ENCODE measurements at regions not wholly inside any gene's neighbourhood (a gene's known extent, or its start where the extent isn't known, plus 50 kb on each side); places are given as distances from the start of the nearest gene placed in this dataset.
A peak's percentile ranks its signal among the peaks of the same experiment; 100 is the strongest.

DNA sequence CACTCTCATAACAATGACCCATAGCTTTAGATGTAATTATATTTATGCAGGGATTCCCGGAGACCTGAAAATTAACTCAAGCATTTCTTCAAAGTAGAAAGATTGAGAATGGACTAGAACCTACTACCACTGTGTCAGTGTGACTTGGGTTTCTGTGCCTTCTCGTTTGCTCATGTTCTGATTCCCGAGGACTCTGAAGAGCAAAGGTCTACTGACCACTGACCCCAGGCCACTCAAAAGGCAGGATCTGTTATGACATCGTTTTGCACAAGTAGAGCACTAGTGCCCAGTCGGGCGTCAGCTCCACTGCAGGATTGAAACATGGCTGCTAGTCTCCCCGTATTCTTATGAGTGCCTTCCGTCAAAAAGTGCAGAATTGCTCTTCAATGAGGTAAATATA lies 53.8 kb upstream of the DHRS4 start:
- H3K4me1 ChIP-seq = no peaks in the 10 kb centered on the region
- 32% methylated on average over 8 of the region's 8 CpGs for WGBS (ENCODE audit: missing lambda C conversion rate)
- DNase-seq (ENCODE audit: low read depth in 1 of 2, low spot score in 1 of 2) = no peak
- no peaks in the 10 kb centered on the region for H3K9me3 ChIP-seq
- CTCF ChIA-PET = interaction anchor here (0.9 to 4.2 kb wide), 4 partner anchors 11 to 268 kb away, joined by 3 to 20 read pairs (median 4); no protein-coding TSS in a partner anchor
- no peak overlapping the region for H3K4me2 ChIP-seq
- POLR2A ChIA-PET = interaction anchor here (0.6 kb wide), 1 partner anchor 268 kb away, joined by 3 read pairs; no protein-coding TSS in a partner anchor
- ATAC-seq = no peak
- H3K4me3 ChIP-seq = no peak overlapping the region
- FAIRE-seq = no peak
- TF ChIP-seq, protein P1, sequence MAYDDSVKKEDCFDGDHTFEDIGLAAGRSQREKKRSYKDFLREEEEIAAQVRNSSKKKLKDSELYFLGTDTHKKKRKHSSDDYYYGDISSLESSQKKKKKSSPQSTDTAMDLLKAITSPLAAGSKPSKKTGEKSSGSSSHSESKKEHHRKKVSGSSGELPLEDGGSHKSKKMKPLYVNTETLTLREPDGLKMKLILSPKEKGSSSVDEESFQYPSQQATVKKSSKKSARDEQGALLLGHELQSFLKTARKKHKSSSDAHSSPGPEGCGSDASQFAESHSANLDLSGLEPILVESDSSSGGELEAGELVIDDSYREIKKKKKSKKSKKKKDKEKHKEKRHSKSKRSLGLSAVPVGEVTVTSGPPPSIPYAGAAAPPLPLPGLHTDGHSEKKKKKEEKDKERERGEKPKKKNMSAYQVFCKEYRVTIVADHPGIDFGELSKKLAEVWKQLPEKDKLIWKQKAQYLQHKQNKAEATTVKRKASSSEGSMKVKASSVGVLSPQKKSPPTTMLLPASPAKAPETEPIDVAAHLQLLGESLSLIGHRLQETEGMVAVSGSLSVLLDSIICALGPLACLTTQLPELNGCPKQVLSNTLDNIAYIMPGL (CRISPR knock-in tag; IDR thresholded peaks at IDR 0.05; ENCODE audit: borderline replicate concordance) = no peak
- TF ChIP-seq POLR2AphosphoS2 (conservative IDR thresholded peaks at IDR 0.05; ENCODE audit: low read length) (no peak), NFE2L2 (conservative IDR thresholded peaks at IDR 0.05; ENCODE audit: low read length) (no peak), CBX8 (IDR thresholded peaks at IDR 0.05) (peak; percentile 8; the same call in 1 of the 2 replicates), HOXB5 (CRISPR knock-in tag; IDR thresholded peaks at IDR 0.05) (no peak)
- H3K27ac ChIP-seq = no peak overlapping the region

DNA sequence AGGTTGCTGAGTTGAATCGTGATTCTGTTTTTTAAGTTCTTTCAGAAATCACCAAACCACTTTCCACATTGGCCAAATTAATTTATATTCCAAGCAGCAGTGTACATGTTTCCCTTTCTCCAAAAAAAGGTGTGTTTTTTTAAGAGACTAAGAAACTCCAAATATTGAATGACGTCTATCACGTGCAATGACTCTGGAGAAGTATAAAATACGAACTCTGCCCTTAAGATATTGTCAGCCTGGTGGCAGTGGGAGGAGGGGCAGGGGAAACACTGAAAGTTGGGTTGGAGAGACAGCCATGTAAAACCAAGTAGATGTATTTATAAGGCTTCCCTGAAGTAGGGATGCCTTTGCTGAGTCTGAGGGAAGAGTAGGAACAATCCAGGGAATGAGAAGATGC lies 50.1 kb upstream of the DHRS4 start:
- ATAC-seq = no peak
- no peak for DNase-seq (ENCODE audit: low read depth in 1 of 2, low spot score in 1 of 2)
- POLR2A ChIA-PET = no interaction called here
- Histone ChIP-seq H3K4me2 (no peak overlapping the region), H3K27ac (no peak overlapping the region), H3K9me3 (no peaks in the 10 kb centered on the region), H3K4me1 (no peaks in the 10 kb centered on the region), H3K4me3 (no peak overlapping the region)
- CTCF ChIA-PET = interaction anchor here (0.6 kb wide), 1 partner anchor 120 kb away, joined by 3 read pairs; no protein-coding TSS in a partner anchor
- 4% methylated on average over 4 of the region's 4 CpGs for WGBS (ENCODE audit: missing lambda C conversion rate)
- no peak for FAIRE-seq
- TF ChIP-seq CBX2 (IDR thresholded peaks at IDR 0.05; ENCODE audit: borderline replicate concordance, low read depth) (no peak), ZC3H11A (IDR thresholded peaks at IDR 0.05) (no peak), GATA3 (IDR thresholded peaks at IDR 0.05; ENCODE audit: borderline replicate concordance) (no peak), ZSCAN20 (CRISPR knock-in tag; IDR thresholded peaks at IDR 0.05) (no peak), CEBPB (IDR thresholded peaks at IDR 0.05) (no peak)
